ENCODE measurements at regions not wholly inside any gene's neighbourhood (a gene's known extent, or its start where the extent isn't known, plus 50 kb on each side); places are given as distances from the start of the nearest gene placed in this dataset.

GRCh38 chr12:61993734-61994345, 266.4 kb upstream of the USP15 start (continued):
- TF ChIP-seq FOSL1 (IDR thresholded peaks at IDR 0.05; ENCODE audit: insufficient read depth, low read depth, low read length) (no peak), RAD21 (IDR thresholded peaks at IDR 0.05 in 1 of 2, conservative IDR thresholded peaks at IDR 0.05 in 1 of 2; ENCODE audit: low read depth in 2 of 2, low read length in 2 of 2) (peak; percentile 97), HDAC2 (IDR thresholded peaks at IDR 0.05; ENCODE audit: borderline replicate concordance in 1 of 2, low read depth in 2 of 2, low read length in 2 of 2) (no peak), SP2 (IDR thresholded peaks at IDR 0.05; ENCODE audit: low read length) (no peak), RBBP5 (IDR thresholded peaks at IDR 0.05; ENCODE audit: borderline replicate concordance, low read depth, low read length) (no peak)
